ENCODE measurements at regions not wholly inside any gene's neighbourhood (a gene's known extent, or its start where the extent isn't known, plus 50 kb on each side); places are given as distances from the start of the nearest gene placed in this dataset.

GRCh38 chr11:110939471-110939870, 227.2 kb upstream of the ARHGAP20 start:
- Mint-ChIP-seq H3K27me3 (ENCODE audit: low read depth) (no peaks in the 10 kb centered on the region), H3K4me1 (no peaks in the 10 kb centered on the region), H3K36me3 (no peaks in the 10 kb centered on the region), H3K27ac (no peak overlapping the region), H3K4me3 (no peak overlapping the region), H3K9me3 (no peaks in the 10 kb centered on the region)
- no peak for DNase-seq (ENCODE audit: low spot score)
- TF ChIP-seq ZNF396 (CRISPR knock-in tag; IDR thresholded peaks at IDR 0.05; ENCODE audit: borderline replicate concordance) (no peak), ZMAT4 (CRISPR knock-in tag; IDR thresholded peaks at IDR 0.05) (no peak), JAZF1 (CRISPR knock-in tag; IDR thresholded peaks at IDR 0.05) (no peak), ZNF121 (CRISPR knock-in tag; IDR thresholded peaks at IDR 0.05) (no peak)
- ATAC-seq = no peak
- POLR2A ChIA-PET = no interaction called here
- CTCF ChIA-PET = no interaction called here

- Mint-ChIP-seq H3K4me1 (no peaks in the 10 kb centered on the region), H3K27me3 (ENCODE audit: low read depth) (no peaks in the 10 kb centered on the region), H3K9me3 (no peaks in the 10 kb centered on the region), H3K36me3 (no peaks in the 10 kb centered on the region), H3K4me3 (no peak overlapping the region), H3K27ac (no peak overlapping the region)
- TF ChIP-seq E2F1 (CRISPR knock-in tag; IDR thresholded peaks at IDR 0.05) (no peak), NR2C2 (CRISPR knock-in tag; IDR thresholded peaks at IDR 0.05) (no peak), ZNF425 (CRISPR knock-in tag; conservative IDR thresholded peaks at IDR 0.05) (no peak), CREB1 (CRISPR knock-in tag; IDR thresholded peaks at IDR 0.05) (no peak), CDX4 (CRISPR knock-in tag; IDR thresholded peaks at IDR 0.05; ENCODE audit: borderline replicate concordance) (no peak), AFF4 (CRISPR knock-in tag; IDR thresholded peaks at IDR 0.05; ENCODE audit: borderline replicate concordance) (no peak), HMGXB4 (CRISPR knock-in tag; IDR thresholded peaks at IDR 0.05) (no peak), CREM (CRISPR knock-in tag; IDR thresholded peaks at IDR 0.05) (no peak), NR1H2 (CRISPR knock-in tag; IDR thresholded peaks at IDR 0.05) (no peak), FOXP1 (CRISPR knock-in tag; IDR thresholded peaks at IDR 0.05; ENCODE audit: borderline replicate concordance) (no peak), MLX (CRISPR knock-in tag; IDR thresholded peaks at IDR 0.05) (no peak), TEAD1 (CRISPR knock-in tag; IDR thresholded peaks at IDR 0.05) (no peak), GABPB1 (CRISPR knock-in tag; IDR thresholded peaks at IDR 0.05) (no peak), ZNF138 (CRISPR knock-in tag; conservative IDR thresholded peaks at IDR 0.05) (no peak), ZNF219 (CRISPR knock-in tag; IDR thresholded peaks at IDR 0.05; ENCODE audit: borderline replicate concordance) (no peak)
- POLR2A ChIA-PET = no interaction called here
- no peak for ATAC-seq
- DNase-seq (ENCODE audit: low spot score) = no peak
- CTCF ChIA-PET = no interaction called here
These were observed 222.9 kb upstream of the ARHGAP20 start for GRCh38 chr11:110935018-110935640.
